ENCODE measurements at regions not wholly inside any gene's neighbourhood (a gene's known extent, or its start where the extent isn't known, plus 50 kb on each side); places are given as distances from the start of the nearest gene placed in this dataset.
A peak's percentile ranks its signal among the peaks of the same experiment; 100 is the strongest.

GRCh38 chr2:189369566-189369965, 71.7 kb upstream of the WDR75 start:
- intact Hi-C loops (cut with DNase I): no loop called here
- peaks cover 0 to 8% (median 0%) of the 10 kb centered on the region in 12 donors for H3K4me1 ChIP-seq
- DNase-seq (no peak), ATAC-seq (peak in 1 of 4 donors; percentile 36)
- H3K36me3 ChIP-seq: no peaks in the 10 kb centered on the region
- WGBS, 4 donors: 62 to 83% (median 78%) methylated on average over 3 of the region's 3 CpGs
- TF ChIP-seq CTCF (IDR thresholded peaks at IDR 0.05) (no peak), POLR2A (IDR thresholded peaks at IDR 0.05) (no peak)
- H3K4me3 ChIP-seq: no peak overlapping the region
- H3K27me3 ChIP-seq: no peaks in the 10 kb centered on the region
- no peak overlapping the region for H3K27ac ChIP-seq
- peaks cover 0 to 10% (median 0%) of the 10 kb centered on the region in 12 donors for H3K9me3 ChIP-seq

GRCh38 chr2:189370719-189371118, 70.6 kb upstream of the WDR75 start:
- no peak for DNase-seq
- ATAC-seq: no peak
- H3K27ac ChIP-seq: no peak overlapping the region
- no peak overlapping the region for H3K4me3 ChIP-seq
- peaks cover 0 to 8% (median 0%) of the 10 kb centered on the region in 12 donors for H3K4me1 ChIP-seq
- no peaks in the 10 kb centered on the region for H3K36me3 ChIP-seq
- intact Hi-C loops (cut with DNase I): no loop called here
- 49 to 56% (median 53%) methylated on average over 3 of the region's 3 CpGs for WGBS, 4 donors
- TF ChIP-seq POLR2A (IDR thresholded peaks at IDR 0.05): no peak
- no peak for TF ChIP-seq CTCF (IDR thresholded peaks at IDR 0.05)
- no peaks in the 10 kb centered on the region for H3K27me3 ChIP-seq
- peaks cover 0 to 10% (median 0%) of the 10 kb centered on the region in 12 donors for H3K9me3 ChIP-seq

GRCh38 chr2:189372688-189373257, 68.5 kb upstream of the WDR75 start:
- peaks cover 0 to 8% (median 0%) of the 10 kb centered on the region in 12 donors for H3K4me1 ChIP-seq
- H3K4me3 ChIP-seq: no peak overlapping the region
- no peak overlapping the region for H3K27ac ChIP-seq
- H3K36me3 ChIP-seq: no peaks in the 10 kb centered on the region
- DNase-seq (no peak), ATAC-seq (no peak)
- no peak for TF ChIP-seq POLR2A (IDR thresholded peaks at IDR 0.05)
- TF ChIP-seq CTCF (IDR thresholded peaks at IDR 0.05): no peak
- intact Hi-C loops (cut with DNase I): no loop called here
- peaks cover 0 to 10% (median 0%) of the 10 kb centered on the region in 12 donors for H3K9me3 ChIP-seq
- WGBS, 4 donors: 42 to 53% (median 48%) methylated on average over 1 of the region's 1 CpG
- H3K27me3 ChIP-seq: no peaks in the 10 kb centered on the region

GRCh38 chr2:189374481-189374880, 66.8 kb upstream of the WDR75 start:
- intact Hi-C loops (cut with DNase I): no loop called here
- Histone ChIP-seq H3K27me3 (no peaks in the 10 kb centered on the region), H3K4me3 (no peak overlapping the region), H3K4me1 (peaks cover 0 to 4% (median 0%) of the 10 kb centered on the region in 12 donors), H3K36me3 (no peaks in the 10 kb centered on the region), H3K27ac (no peak overlapping the region), H3K9me3 (peaks cover 0 to 10% (median 0%) of the 10 kb centered on the region in 12 donors)
- DNase-seq (no peak), ATAC-seq (no peak)
- TF ChIP-seq CTCF (IDR thresholded peaks at IDR 0.05) (no peak), POLR2A (IDR thresholded peaks at IDR 0.05) (no peak)

All from heart left ventricle (tissue), 16 donors.